GM18507 (cell line): ENCODE measurements at regions not wholly inside any gene's neighbourhood (a gene's known extent, or its start where the extent isn't known, plus 50 kb on each side); places are given as distances from the start of the nearest gene placed in this dataset.
"Not testable (repeated sequence)": the region's sequence is repeated elsewhere in the genome, so short reads cannot be mapped to it uniquely, and the experiment has no call there.

Source experiments
- DNase-seq: peaks from one replicate; pipeline ENCODE4 v3.0.0; 2011; ENCODE audit warnings: low read depth; ENCODE audit not compliant: insufficient read length; ENCODE audit errors: extremely low spot score
- FAIRE-seq: peaks from 2 replicates; lab custom pipeline; 2011; peaks lifted over from hg19 to GRCh38; lab: Jason Lieb, UNC

GRCh38 chr5:6321078-6321477, 57.3 kb downstream of the MED10 start:
- DNase-seq: no peak
- no peak for FAIRE-seq

DNA sequence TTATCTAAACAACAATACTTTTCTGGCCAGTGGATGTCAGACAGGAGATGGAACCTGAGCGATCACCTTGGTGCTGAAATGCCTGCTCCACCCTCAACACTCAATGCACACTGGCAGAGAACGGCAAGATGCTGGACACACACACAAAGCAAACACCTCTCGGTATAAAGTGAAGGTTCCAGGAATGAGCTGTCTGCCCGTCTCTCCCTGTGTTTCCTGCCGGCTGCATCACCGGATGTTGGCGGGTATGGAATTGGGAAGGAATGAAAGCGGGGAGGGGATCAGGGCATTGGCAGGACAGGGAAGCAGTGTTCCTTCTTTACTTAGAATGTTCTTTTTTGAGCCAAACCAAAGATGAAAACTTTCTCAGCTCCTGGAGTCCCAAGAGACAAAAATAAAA, 59.2 kb downstream of the MED10 start:
- no peak for FAIRE-seq
- no peak for DNase-seq

GRCh38 chr5:6317116-6317798, 61.1 kb downstream of the MED10 start:
- no peak for DNase-seq
- FAIRE-seq: no peak

GRCh38 chr5:6315580-6315979, 62.8 kb downstream of the MED10 start:
- FAIRE-seq (no peak), DNase-seq (no peak)

DNA sequence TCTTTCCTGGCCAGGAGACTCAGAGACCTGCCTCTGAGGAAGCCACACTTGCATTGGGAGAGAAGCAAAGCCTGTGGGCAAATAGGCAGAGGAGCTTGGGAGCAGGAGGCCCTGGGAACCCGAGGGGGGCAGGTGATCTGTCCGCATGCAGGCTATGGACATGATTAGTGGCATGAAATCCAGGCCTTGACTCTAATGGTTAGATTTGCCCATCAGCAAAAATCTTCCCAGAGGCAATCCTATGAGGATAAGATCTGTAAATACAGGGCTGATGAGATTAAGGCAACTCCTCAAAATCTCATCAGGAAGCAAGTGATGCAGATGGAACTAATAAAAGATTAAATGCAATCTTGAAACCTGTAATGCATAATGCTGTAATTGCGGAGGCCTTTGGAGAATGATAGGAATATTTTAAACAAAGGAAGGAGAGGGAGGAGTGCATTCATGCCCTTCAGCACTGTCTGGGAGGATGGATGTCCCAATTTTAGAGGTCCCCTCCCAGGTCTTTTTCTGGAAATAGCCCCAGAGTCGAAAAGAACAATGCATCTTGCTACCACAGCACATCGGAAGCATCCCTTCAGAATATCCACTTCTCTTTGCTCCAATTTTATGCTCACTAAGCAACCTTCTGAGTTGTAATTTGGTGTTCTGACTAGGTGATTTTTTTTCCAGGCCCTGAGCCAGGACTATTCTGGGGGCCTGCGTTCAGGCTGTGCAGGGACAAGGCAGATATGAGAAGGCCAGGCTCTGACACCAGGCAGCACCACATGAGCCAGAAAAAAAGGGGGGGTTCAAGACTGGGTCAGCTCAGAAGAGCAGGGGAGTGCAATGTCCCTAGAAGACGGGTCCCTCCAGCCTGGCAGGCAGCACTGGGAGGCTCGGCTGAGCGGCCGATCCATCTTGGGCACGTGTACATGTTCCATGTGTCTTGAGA, 66.5 kb downstream of the MED10 start:
- DNase-seq (no peak), FAIRE-seq (no peak)

DNA sequence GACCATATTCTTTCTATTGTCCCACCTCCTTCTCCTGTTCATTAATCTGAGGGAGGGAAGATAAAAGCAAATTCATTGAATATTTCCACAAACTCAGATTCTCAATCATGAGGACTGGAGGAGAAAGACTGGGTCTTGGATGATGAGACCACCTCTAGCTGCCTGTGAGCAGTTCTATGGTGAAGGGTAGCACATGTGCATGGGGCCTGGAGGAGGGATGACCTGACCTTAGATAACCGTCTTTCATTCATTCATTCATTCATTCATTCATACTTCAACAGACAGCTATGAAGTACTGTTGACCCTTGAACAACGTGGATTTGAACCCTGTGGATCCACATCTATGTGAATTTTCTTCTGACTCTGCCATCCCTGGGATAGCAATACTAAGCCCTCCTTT, 68.4 kb downstream of the MED10 start:
- no peak for FAIRE-seq
- no peak for DNase-seq

DNA sequence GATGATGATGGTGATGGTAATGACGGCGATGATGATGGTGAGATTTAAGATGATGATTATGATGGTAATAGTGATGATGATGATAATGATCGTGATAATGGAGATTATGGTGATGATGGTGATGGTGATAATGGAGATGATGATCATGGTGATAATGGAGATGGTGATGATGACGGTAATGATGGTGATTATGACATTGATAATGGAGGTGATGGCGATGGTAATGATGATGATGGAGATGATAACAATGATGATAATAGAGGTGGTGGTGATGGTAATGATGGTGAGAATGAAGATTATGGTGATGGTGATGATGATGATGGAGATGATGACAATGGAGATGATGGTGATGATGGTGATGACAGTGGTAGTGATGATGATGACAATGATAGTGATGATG, 69.7 kb downstream of the MED10 start:
- FAIRE-seq (no peak), DNase-seq (no peak)

- DNase-seq (no peak), FAIRE-seq (no peak)
Measured at GRCh38 chr5:6307304-6307703, 71.0 kb downstream of the MED10 start.

GRCh38 chr5:6305853-6306252, 72.5 kb downstream of the MED10 start:
- DNase-seq (no peak), FAIRE-seq (no peak)

GRCh38 chr5:6302684-6303083, 75.7 kb downstream of the MED10 start:
- no peak for DNase-seq
- FAIRE-seq: no peak

GRCh38 chr5:6302075-6302474, 76.3 kb downstream of the MED10 start:
- DNase-seq (no peak), FAIRE-seq (no peak)

DNA sequence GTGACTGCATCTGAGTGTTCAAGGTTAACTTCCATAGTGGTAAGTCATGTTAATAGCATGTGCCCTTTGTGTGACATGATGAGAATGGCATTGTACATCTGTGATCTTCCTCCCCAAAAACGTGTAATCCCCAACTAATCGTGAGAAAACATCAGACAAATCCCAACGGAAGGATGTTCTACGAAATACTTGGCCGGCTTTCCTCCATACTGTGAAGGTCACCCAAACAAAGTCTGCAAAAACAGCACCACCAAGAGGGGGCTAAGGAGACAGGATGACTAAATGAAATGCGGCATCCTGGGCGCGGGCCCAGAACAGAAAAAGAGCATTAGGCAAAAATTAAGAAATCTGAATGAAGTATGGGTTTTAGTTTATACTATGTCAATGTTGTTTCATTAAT, 81.8 kb downstream of the MED10 start:
- FAIRE-seq: no peak
- no peak for DNase-seq

- no peak for FAIRE-seq
- no peak for DNase-seq
Measured at GRCh38 chr5:6291961-6292360, 86.4 kb downstream of the MED10 start.

- DNase-seq (no peak), FAIRE-seq (no peak)
Measured at GRCh38 chr5:6289239-6289638, 89.1 kb downstream of the MED10 start.

GRCh38 chr5:6287176-6287575, 91.2 kb downstream of the MED10 start:
- DNase-seq: no peak
- FAIRE-seq: no peak

- FAIRE-seq (no peak), DNase-seq (no peak)
Measured at GRCh38 chr5:6286404-6286803, 91.9 kb downstream of the MED10 start.

- not testable (repeated sequence) for DNase-seq, FAIRE-seq
Measured at GRCh38 chr5:6284491-6284890, 93.9 kb downstream of the MED10 start.

GRCh38 chr5:6282352-6282751, 96.0 kb downstream of the MED10 start:
- DNase-seq: no peak
- FAIRE-seq: no peak

- no peak for DNase-seq
- no peak for FAIRE-seq
Measured at GRCh38 chr5:6281818-6282217, 96.5 kb downstream of the MED10 start.

- DNase-seq (no peak), FAIRE-seq (no peak)
Measured at GRCh38 chr5:6280425-6281100, 97.8 kb downstream of the MED10 start.
